ENCODE measurements at regions not wholly inside any gene's neighbourhood (a gene's known extent, or its start where the extent isn't known, plus 50 kb on each side); places are given as distances from the start of the nearest gene placed in this dataset.

DNA sequence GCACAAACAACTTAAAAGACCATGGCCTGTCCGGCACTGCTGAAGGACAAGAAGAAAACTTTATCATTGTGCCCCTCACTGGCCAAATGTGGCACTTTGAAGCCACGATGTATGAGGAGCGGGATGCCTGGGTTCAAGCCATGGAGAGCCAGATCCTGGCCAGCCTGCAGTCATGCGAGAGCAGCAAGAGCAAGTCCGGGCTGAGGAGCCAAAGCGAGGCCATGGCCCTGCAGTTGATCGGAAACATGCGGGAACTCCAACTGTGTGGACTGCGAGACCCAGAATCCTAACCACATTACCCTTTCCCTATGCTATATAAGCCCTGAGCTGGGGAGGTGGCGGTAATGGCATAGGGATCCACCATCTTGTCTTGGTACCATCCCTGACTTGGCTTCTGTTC, 497.9 kb downstream of the ANXA1 start:
- H3K9me3 ChIP-seq (ENCODE audit: insufficient read depth, low read length): no peaks in the 10 kb centered on the region
- no peaks in the 10 kb centered on the region for H3K9me2 ChIP-seq (replicated peaks; ENCODE audit: insufficient read depth, low read length)
- no peak overlapping the region for H3K4me2 ChIP-seq (ENCODE audit: low read depth, low read length, poor library complexity, severe bottlenecking)
- no peaks in the 10 kb centered on the region for H3K79me2 ChIP-seq (ENCODE audit: insufficient read depth, low read length)
- no peaks in the 10 kb centered on the region for H3F3A ChIP-seq (ENCODE audit: insufficient read depth)
- no peak overlapping the region for H2AFZ ChIP-seq (ENCODE audit: low read depth, low read length, severe bottlenecking)
- no peaks in the 10 kb centered on the region for H4K20me1 ChIP-seq (ENCODE audit: low read depth, low read length)
- TF ChIP-seq, protein P1, sequence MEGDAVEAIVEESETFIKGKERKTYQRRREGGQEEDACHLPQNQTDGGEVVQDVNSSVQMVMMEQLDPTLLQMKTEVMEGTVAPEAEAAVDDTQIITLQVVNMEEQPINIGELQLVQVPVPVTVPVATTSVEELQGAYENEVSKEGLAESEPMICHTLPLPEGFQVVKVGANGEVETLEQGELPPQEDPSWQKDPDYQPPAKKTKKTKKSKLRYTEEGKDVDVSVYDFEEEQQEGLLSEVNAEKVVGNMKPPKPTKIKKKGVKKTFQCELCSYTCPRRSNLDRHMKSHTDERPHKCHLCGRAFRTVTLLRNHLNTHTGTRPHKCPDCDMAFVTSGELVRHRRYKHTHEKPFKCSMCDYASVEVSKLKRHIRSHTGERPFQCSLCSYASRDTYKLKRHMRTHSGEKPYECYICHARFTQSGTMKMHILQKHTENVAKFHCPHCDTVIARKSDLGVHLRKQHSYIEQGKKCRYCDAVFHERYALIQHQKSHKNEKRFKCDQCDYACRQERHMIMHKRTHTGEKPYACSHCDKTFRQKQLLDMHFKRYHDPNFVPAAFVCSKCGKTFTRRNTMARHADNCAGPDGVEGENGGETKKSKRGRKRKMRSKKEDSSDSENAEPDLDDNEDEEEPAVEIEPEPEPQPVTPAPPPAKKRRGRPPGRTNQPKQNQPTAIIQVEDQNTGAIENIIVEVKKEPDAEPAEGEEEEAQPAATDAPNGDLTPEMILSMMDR (IDR thresholded peaks at IDR 0.05; ENCODE audit: insufficient read depth, low read length, poor library complexity, severe bottlenecking): no peak
- TF ChIP-seq EZH2phosphoT487 (conservative IDR thresholded peaks at IDR 0.05; ENCODE audit: low read length): no peak
- H3K27me3 ChIP-seq (ENCODE audit: low read length): no peaks in the 10 kb centered on the region
- H3K27ac ChIP-seq (ENCODE audit: low read depth, low read length): no peak overlapping the region
- H3K36me3 ChIP-seq (ENCODE audit: low read length): no peaks in the 10 kb centered on the region
- H3K4me3 ChIP-seq (ENCODE audit: insufficient read depth, low read length, poor library complexity, severe bottlenecking): no peak overlapping the region
- no peak overlapping the region for H3K9ac ChIP-seq (ENCODE audit: low read length)

DNA sequence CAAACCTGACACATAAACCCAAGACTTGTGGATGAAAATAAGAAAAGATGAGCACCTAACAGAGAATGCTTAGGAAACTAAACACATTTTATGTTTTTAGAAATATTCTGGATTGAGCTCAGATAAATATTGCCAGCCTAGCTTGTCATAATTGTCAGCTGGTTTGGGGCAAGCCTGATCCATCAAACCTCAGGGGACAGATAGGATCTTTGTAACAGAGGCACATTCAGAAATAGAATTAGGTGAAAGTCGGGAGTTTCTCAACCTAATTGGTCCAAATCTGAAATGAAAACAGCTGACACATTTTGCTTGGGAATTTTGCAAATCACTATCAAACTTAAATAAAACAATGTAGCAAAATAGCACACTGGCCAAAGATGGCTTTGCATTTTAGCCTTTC, 503.7 kb downstream of the ANXA1 start:
- Histone ChIP-seq H3K27ac (ENCODE audit: low read depth, low read length) (no peak overlapping the region), H3K27me3 (ENCODE audit: low read length) (no peaks in the 10 kb centered on the region; the same call in 1 of the 2 replicates), H3K9me2 (replicated peaks; ENCODE audit: insufficient read depth, low read length) (no peaks in the 10 kb centered on the region), H3K4me3 (ENCODE audit: insufficient read depth, low read length, poor library complexity, severe bottlenecking) (no peak overlapping the region), H3K36me3 (ENCODE audit: low read length) (no peaks in the 10 kb centered on the region), H3K9ac (ENCODE audit: low read length) (no peak overlapping the region), H2AFZ (ENCODE audit: low read depth, low read length, severe bottlenecking) (no peak overlapping the region), H3F3A (ENCODE audit: insufficient read depth) (no peaks in the 10 kb centered on the region), H3K79me2 (ENCODE audit: insufficient read depth, low read length) (no peaks in the 10 kb centered on the region), H3K9me3 (ENCODE audit: insufficient read depth, low read length) (no peaks in the 10 kb centered on the region), H4K20me1 (ENCODE audit: low read depth, low read length) (no peaks in the 10 kb centered on the region), H3K4me2 (ENCODE audit: low read depth, low read length, poor library complexity, severe bottlenecking) (no peak overlapping the region)
- TF ChIP-seq, protein P1 (IDR thresholded peaks at IDR 0.05; ENCODE audit: insufficient read depth, low read length, poor library complexity, severe bottlenecking): no peak
- TF ChIP-seq EZH2phosphoT487 (conservative IDR thresholded peaks at IDR 0.05; ENCODE audit: low read length): no peak

DNA sequence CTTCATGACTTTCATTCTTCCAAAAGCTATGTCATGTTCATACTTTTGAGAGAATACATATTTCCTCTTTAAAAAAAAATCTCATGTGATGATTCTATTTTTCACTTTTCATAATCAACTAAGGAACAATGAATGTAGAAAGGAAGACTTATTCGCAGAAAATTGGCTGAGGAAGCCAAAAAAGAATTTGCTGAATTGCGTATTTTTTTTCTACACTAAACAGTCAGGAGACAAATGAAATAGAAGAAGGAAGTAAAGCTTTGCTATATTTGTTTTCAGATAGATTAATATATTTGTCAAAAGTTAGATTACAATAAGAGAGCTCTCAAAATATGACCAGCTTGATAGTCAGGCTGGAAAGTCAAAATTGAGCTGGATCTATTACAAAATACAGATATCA, 504.2 kb downstream of the ANXA1 start:
- Histone ChIP-seq H4K20me1 (ENCODE audit: low read depth, low read length) (no peaks in the 10 kb centered on the region), H3K4me3 (ENCODE audit: insufficient read depth, low read length, poor library complexity, severe bottlenecking) (no peak overlapping the region), H3K4me2 (ENCODE audit: low read depth, low read length, poor library complexity, severe bottlenecking) (no peak overlapping the region), H2AFZ (ENCODE audit: low read depth, low read length, severe bottlenecking) (no peak overlapping the region), H3K79me2 (ENCODE audit: insufficient read depth, low read length) (no peaks in the 10 kb centered on the region), H3F3A (ENCODE audit: insufficient read depth) (no peaks in the 10 kb centered on the region), H3K9me2 (replicated peaks; ENCODE audit: insufficient read depth, low read length) (no peaks in the 10 kb centered on the region), H3K36me3 (ENCODE audit: low read length) (no peaks in the 10 kb centered on the region), H3K9ac (ENCODE audit: low read length) (no peak overlapping the region), H3K27me3 (ENCODE audit: low read length) (no peaks in the 10 kb centered on the region; the same call in 1 of the 2 replicates), H3K9me3 (ENCODE audit: insufficient read depth, low read length) (no peaks in the 10 kb centered on the region), H3K27ac (ENCODE audit: low read depth, low read length) (no peak overlapping the region)
- no peak for TF ChIP-seq EZH2phosphoT487 (conservative IDR thresholded peaks at IDR 0.05; ENCODE audit: low read length)

DNA sequence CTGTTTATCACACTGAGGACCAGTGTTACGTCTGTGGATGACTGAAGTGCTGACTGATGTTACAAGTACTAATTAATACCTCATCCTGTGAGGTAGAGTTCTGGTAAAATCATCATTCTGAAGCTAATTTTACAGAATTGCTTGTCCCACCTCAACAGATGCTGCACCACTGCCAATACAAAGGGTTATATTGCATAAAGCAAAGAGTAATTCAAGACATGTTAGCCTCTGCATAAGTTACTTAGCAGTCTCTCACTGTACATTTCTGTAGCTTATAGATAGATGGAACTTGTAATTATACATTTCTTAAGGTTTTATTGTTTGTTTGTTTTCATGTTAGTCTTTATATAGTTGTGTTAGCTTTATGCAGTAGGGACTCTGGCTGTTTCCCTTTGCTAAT, 513.6 kb downstream of the ANXA1 start:
- H3K9me2 ChIP-seq (replicated peaks; ENCODE audit: insufficient read depth, low read length): no peaks in the 10 kb centered on the region
- no peak overlapping the region for H3K4me2 ChIP-seq (ENCODE audit: low read depth, low read length, poor library complexity, severe bottlenecking)
- no peaks in the 10 kb centered on the region for H3K9me3 ChIP-seq (ENCODE audit: insufficient read depth, low read length)
- no peaks in the 10 kb centered on the region for H4K20me1 ChIP-seq (ENCODE audit: low read depth, low read length)
- TF ChIP-seq, protein P1 (IDR thresholded peaks at IDR 0.05; ENCODE audit: insufficient read depth, low read length, poor library complexity, severe bottlenecking): no peak
- no peak for TF ChIP-seq EZH2phosphoT487 (conservative IDR thresholded peaks at IDR 0.05; ENCODE audit: low read length)
- no peaks in the 10 kb centered on the region for H3F3A ChIP-seq (ENCODE audit: insufficient read depth)
- no peak overlapping the region for H3K4me3 ChIP-seq (ENCODE audit: insufficient read depth, low read length, poor library complexity, severe bottlenecking)
- no peaks in the 10 kb centered on the region for H3K79me2 ChIP-seq (ENCODE audit: insufficient read depth, low read length)
- no peak overlapping the region for H3K27ac ChIP-seq (ENCODE audit: low read depth, low read length)
- no peak overlapping the region for H2AFZ ChIP-seq (ENCODE audit: low read depth, low read length, severe bottlenecking)
- H3K36me3 ChIP-seq (ENCODE audit: low read length): no peaks in the 10 kb centered on the region
- H3K9ac ChIP-seq (ENCODE audit: low read length): no peak overlapping the region
- H3K27me3 ChIP-seq (ENCODE audit: low read length): no peaks in the 10 kb centered on the region

Measured in SU-DHL-6 (cell line).